GM20000 (cell line): ENCODE measurements at regions not wholly inside any gene's neighbourhood (a gene's known extent, or its start where the extent isn't known, plus 50 kb on each side); places are given as distances from the start of the nearest gene placed in this dataset.

ENCODE experiments used
- DNase-seq: peaks from one replicate; pipeline ENCODE4 v3.0.0; 2012; ENCODE audit warnings: low spot score
- CTCF ChIP-seq: IDR thresholded peaks from 2 replicates; pipeline ENCODE4 v1.5.1; 2012; ENCODE audit warnings: mild to moderate bottlenecking, control low read depth; ENCODE audit errors: extremely low read depth, missing control alignments

GRCh38 chr4:122555216-122555615 lies 65.7 kb downstream of the IL21 start:
- no peak for TF ChIP-seq CTCF
- DNase-seq: no peak

GRCh38 chr4:122553432-122553831 lies 67.4 kb downstream of the IL21 start:
- no peak for TF ChIP-seq CTCF
- no peak for DNase-seq

- TF ChIP-seq CTCF: no peak
- no peak for DNase-seq
Measured at GRCh38 chr4:122552898-122553297, 68.0 kb downstream of the IL21 start.

GRCh38 chr4:122548886-122549630 lies 71.8 kb downstream of the IL21 start:
- no peak for DNase-seq
- no peak for TF ChIP-seq CTCF

GRCh38 chr4:122548452-122548851 lies 72.4 kb downstream of the IL21 start:
- no peak for DNase-seq
- TF ChIP-seq CTCF: no peak

GRCh38 chr4:122542411-122543236 lies 78.2 kb downstream of the IL21 start:
- peak; percentile 39 for DNase-seq
- no peak for TF ChIP-seq CTCF

- DNase-seq: no peak
- TF ChIP-seq CTCF: no peak
Measured at GRCh38 chr4:122541996-122542395, 78.9 kb downstream of the IL21 start.
